K562 (cell line): ENCODE measurements at regions not wholly inside any gene's neighbourhood (a gene's known extent, or its start where the extent isn't known, plus 50 kb on each side); places are given as distances from the start of the nearest gene placed in this dataset.
A peak's percentile ranks its signal among the peaks of the same experiment; 100 is the strongest.

ENCODE experiments used
- C11orf30 ChIP-seq: fragments of 450-650 bp; IDR thresholded peaks from 2 replicates; pipeline ENCODE4 v1.6.1; 2016; ENCODE audit warnings: low read depth, mild to moderate bottlenecking
- CSDE1 ChIP-seq, 2 experiments: fragments of 450-650 bp; IDR thresholded peaks; 2 replicates each; pipeline ENCODE4 v1.6.1; 2016; ENCODE audit warnings: mild to moderate bottlenecking in 1 of 2
- JUNB ChIP-seq: fragments of 450-650 bp; formaldehyde crosslinking; conservative IDR thresholded peaks from 2 replicates; pipeline ENCODE4 v1.4.0; 2020; ENCODE audit warnings: mild to moderate bottlenecking
- NFIX ChIP-seq: fragments of 250-450 bp; sonication (Bioruptor Pico); IDR thresholded peaks from 2 replicates; pipeline ENCODE4 v1.4.0; 2020; ENCODE audit warnings: low read depth, mild to moderate bottlenecking, moderate library complexity
- NR2C1 ChIP-seq, 2 experiments: fragments of 450-650 bp; IDR thresholded peaks; 2 replicates each; pipeline ENCODE4 v1.6.1; 2017; ENCODE audit warnings: mild to moderate bottlenecking in 2 of 2, antibody characterized with exemption in 1 of 2, inconsistent platforms in 1 of 2, missing compliant biosample characterization in 1 of 2, missing genetic modification characterization in 1 of 2
- NRF1 ChIP-seq, 2 experiments: fragments of 450-650 bp; IDR thresholded peaks in 1 of 2; conservative IDR thresholded peaks in 1 of 2; 2 replicates each; pipeline ENCODE4 v1.6.1; 2014; ENCODE audit warnings: mild to moderate bottlenecking in 2 of 2
- TBL1XR1 ChIP-seq, 2 experiments: IDR thresholded peaks; 2 replicates each; pipeline ENCODE4 v1.6.1; 2012; ENCODE audit warnings: improper control_type of control experiment in 2 of 2, low read length in 2 of 2, mild to moderate bottlenecking in 1 of 2
- ZFX ChIP-seq: sonication (generic); formaldehyde crosslinking; IDR thresholded peaks from 2 replicates; pipeline ENCODE4 v1.8.0; 2022; ENCODE audit warnings: mild to moderate bottlenecking, missing genetic modification reagents, moderate library complexity
- ZNF197 ChIP-seq: fragments of 200-800 bp; sonication (Bioruptor generic); IDR thresholded peaks from 2 replicates; pipeline ENCODE4 v1.6.1; 2016; ENCODE audit warnings: low read depth, missing genetic modification characterization, missing compliant biosample characterization
- ZNF282 ChIP-seq: sonication (generic); formaldehyde crosslinking; IDR thresholded peaks from 2 replicates; pipeline ENCODE4 v1.8.1; 2023; ENCODE audit warnings: missing genetic modification reagents
- ZNF311 ChIP-seq: fragments of 250-450 bp; sonication (Bioruptor Pico); IDR thresholded peaks from 2 replicates; pipeline ENCODE4 v1.4.0; 2020; ENCODE audit warnings: mild to moderate bottlenecking, moderate library complexity
- ZNF707 ChIP-seq: fragments of 250-450 bp; sonication (Bioruptor Pico); conservative IDR thresholded peaks from 2 replicates; pipeline ENCODE4 v1.8.0; 2022; ENCODE audit warnings: inconsistent platforms, mild to moderate bottlenecking, moderate library complexity
- ZNF717 ChIP-seq: fragments of 250-450 bp; sonication (Bioruptor Pico); IDR thresholded peaks from 2 replicates; pipeline ENCODE4 v1.5.0; 2021
- TF ChIP-seq, protein P1 (sequence below), 2 experiments: fragments of 450-650 bp; conservative IDR thresholded peaks; 2 replicates each; pipeline ENCODE4 v1.6.1; 2017; ENCODE audit warnings: mild to moderate bottlenecking in 2 of 2, moderate library complexity in 2 of 2
- TF ChIP-seq, protein P2 (sequence below): fragments of 250-450 bp; sonication (Bioruptor Pico); IDR thresholded peaks from 2 replicates; pipeline ENCODE4 v1.5.0; 2021
- TF ChIP-seq, protein P3 (sequence below): sonication (generic); formaldehyde crosslinking; IDR thresholded peaks from 2 replicates; pipeline ENCODE4 v1.5.0; 2020; ENCODE audit warnings: missing genetic modification reagents
- TF ChIP-seq, protein P4 (sequence below): sonication (generic); formaldehyde crosslinking; IDR thresholded peaks from 2 replicates; pipeline ENCODE4 v1.8.0; 2022; ENCODE audit warnings: mild to moderate bottlenecking, missing genetic modification reagents
- TF ChIP-seq, protein P5 (sequence below): sonication (generic); formaldehyde crosslinking; IDR thresholded peaks from 2 replicates; pipeline ENCODE4 v1.8.1; 2023; ENCODE audit warnings: mild to moderate bottlenecking, missing genetic modification reagents

DNA sequence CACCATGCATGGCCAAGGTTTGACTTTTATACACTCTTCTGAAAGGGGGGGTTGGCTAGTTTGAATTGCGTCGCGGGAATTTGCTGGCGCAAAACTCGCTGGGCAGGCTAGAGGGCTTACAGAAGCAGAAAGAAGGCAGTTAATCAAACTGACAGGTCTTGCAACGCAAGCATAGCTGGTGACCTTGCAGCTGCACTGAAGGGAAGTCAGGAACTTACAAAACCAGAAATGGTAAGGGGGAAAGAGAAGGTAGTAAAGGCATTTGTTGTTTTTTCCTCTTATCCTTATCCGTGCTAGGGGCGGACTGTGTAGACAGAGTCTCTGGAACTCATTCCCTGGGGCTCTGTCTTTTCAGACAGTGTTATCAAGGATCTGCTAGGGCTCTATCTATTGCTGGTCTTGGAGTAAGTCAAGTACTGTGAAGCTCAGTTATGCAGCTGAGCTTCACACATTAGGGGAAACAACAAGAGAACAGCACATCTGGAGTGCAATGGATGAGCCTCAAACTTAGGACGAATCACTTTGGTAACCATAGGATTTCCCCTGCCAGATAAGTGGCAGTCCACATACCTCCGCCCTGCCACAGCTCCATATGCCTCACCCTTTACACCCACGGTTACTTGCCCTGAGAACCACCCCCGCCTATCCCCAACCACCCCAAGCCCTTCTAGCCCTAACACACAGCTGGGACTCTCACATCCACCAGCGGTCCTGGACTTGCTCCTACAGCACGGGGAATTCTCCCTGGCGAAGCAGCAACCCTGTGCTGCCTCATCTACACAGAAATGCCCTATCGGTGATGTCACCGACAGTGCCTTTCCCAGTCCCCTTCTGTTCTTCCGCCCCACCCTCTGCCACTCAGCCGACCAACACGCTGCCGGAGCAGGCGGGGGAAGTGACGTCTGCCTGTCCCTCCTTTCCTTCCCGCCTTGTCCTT, 251.4 kb downstream of the FAM72C start (continued):
- TF ChIP-seq TBL1XR1 (IDR thresholded peaks at IDR 0.05; ENCODE audit: low read length in 2 of 2) (no peak), NRF1 (conservative IDR thresholded peaks at IDR 0.05 in 1 of 2, IDR thresholded peaks at IDR 0.05 in 1 of 2) (peak; percentile 49 to 65), ZNF282 (CRISPR knock-in tag) (no peak), ZNF707 (CRISPR knock-in tag) (no peak), NFIX (CRISPR knock-in tag) (no peak), JUNB (CRISPR knock-in tag) (no peak), ZFX (CRISPR knock-in tag) (no peak), ZNF717 (CRISPR knock-in tag) (peak; percentile 88), C11orf30 (no peak), CSDE1 (IDR thresholded peaks at IDR 0.05) (peak in 1 of 2 experiments; percentile 74; a peak in 2 of 4 replicates), NR2C1 (IDR thresholded peaks at IDR 0.05) (no peak), NR2C1 (tag; IDR thresholded peaks at IDR 0.05) (no peak), ZNF197 (CRISPR knock-in tag) (no peak), ZNF311 (CRISPR knock-in tag) (no peak)
- TF ChIP-seq, protein P1, sequence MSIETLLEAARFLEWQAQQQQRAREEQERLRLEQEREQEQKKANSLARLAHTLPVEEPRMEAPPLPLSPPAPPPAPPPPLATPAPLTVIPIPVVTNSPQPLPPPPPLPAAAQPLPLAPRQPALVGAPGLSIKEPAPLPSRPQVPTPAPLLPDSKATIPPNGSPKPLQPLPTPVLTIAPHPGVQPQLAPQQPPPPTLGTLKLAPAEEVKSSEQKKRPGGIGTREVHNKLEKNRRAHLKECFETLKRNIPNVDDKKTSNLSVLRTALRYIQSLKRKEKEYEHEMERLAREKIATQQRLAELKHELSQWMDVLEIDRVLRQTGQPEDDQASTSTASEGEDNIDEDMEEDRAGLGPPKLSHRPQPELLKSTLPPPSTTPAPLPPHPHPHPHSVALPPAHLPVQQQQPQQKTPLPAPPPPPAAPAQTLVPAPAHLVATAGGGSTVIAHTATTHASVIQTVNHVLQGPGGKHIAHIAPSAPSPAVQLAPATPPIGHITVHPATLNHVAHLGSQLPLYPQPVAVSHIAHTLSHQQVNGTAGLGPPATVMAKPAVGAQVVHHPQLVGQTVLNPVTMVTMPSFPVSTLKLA (conservative IDR thresholded peaks at IDR 0.05) = peak in 1 of 2 experiments; percentile 43; a peak in 1 of 4 replicates
- TF ChIP-seq, protein P2, sequence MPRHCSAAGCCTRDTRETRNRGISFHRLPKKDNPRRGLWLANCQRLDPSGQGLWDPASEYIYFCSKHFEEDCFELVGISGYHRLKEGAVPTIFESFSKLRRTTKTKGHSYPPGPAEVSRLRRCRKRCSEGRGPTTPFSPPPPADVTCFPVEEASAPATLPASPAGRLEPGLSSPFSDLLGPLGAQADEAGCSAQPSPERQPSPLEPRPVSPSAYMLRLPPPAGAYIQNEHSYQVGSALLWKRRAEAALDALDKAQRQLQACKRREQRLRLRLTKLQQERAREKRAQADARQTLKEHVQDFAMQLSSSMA (CRISPR knock-in tag) = no peak
- TF ChIP-seq, protein P3, sequence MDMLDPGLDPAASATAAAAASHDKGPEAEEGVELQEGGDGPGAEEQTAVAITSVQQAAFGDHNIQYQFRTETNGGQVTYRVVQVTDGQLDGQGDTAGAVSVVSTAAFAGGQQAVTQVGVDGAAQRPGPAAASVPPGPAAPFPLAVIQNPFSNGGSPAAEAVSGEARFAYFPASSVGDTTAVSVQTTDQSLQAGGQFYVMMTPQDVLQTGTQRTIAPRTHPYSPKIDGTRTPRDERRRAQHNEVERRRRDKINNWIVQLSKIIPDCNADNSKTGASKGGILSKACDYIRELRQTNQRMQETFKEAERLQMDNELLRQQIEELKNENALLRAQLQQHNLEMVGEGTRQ (CRISPR knock-in tag) = no peak
- TF ChIP-seq, protein P4, sequence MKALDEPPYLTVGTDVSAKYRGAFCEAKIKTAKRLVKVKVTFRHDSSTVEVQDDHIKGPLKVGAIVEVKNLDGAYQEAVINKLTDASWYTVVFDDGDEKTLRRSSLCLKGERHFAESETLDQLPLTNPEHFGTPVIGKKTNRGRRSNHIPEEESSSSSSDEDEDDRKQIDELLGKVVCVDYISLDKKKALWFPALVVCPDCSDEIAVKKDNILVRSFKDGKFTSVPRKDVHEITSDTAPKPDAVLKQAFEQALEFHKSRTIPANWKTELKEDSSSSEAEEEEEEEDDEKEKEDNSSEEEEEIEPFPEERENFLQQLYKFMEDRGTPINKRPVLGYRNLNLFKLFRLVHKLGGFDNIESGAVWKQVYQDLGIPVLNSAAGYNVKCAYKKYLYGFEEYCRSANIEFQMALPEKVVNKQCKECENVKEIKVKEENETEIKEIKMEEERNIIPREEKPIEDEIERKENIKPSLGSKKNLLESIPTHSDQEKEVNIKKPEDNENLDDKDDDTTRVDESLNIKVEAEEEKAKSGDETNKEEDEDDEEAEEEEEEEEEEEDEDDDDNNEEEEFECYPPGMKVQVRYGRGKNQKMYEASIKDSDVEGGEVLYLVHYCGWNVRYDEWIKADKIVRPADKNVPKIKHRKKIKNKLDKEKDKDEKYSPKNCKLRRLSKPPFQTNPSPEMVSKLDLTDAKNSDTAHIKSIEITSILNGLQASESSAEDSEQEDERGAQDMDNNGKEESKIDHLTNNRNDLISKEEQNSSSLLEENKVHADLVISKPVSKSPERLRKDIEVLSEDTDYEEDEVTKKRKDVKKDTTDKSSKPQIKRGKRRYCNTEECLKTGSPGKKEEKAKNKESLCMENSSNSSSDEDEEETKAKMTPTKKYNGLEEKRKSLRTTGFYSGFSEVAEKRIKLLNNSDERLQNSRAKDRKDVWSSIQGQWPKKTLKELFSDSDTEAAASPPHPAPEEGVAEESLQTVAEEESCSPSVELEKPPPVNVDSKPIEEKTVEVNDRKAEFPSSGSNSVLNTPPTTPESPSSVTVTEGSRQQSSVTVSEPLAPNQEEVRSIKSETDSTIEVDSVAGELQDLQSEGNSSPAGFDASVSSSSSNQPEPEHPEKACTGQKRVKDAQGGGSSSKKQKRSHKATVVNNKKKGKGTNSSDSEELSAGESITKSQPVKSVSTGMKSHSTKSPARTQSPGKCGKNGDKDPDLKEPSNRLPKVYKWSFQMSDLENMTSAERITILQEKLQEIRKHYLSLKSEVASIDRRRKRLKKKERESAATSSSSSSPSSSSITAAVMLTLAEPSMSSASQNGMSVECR (CRISPR knock-in tag) = no peak
- TF ChIP-seq, protein P5, sequence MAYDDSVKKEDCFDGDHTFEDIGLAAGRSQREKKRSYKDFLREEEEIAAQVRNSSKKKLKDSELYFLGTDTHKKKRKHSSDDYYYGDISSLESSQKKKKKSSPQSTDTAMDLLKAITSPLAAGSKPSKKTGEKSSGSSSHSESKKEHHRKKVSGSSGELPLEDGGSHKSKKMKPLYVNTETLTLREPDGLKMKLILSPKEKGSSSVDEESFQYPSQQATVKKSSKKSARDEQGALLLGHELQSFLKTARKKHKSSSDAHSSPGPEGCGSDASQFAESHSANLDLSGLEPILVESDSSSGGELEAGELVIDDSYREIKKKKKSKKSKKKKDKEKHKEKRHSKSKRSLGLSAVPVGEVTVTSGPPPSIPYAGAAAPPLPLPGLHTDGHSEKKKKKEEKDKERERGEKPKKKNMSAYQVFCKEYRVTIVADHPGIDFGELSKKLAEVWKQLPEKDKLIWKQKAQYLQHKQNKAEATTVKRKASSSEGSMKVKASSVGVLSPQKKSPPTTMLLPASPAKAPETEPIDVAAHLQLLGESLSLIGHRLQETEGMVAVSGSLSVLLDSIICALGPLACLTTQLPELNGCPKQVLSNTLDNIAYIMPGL = no peak
